ENCODE measurements at regions not wholly inside any gene's neighbourhood (a gene's known extent, or its start where the extent isn't known, plus 50 kb on each side); places are given as distances from the start of the nearest gene placed in this dataset.
"Not testable (repeated sequence)": the region's sequence is repeated elsewhere in the genome, so short reads cannot be mapped to it uniquely, and the experiment has no call there.

DNA sequence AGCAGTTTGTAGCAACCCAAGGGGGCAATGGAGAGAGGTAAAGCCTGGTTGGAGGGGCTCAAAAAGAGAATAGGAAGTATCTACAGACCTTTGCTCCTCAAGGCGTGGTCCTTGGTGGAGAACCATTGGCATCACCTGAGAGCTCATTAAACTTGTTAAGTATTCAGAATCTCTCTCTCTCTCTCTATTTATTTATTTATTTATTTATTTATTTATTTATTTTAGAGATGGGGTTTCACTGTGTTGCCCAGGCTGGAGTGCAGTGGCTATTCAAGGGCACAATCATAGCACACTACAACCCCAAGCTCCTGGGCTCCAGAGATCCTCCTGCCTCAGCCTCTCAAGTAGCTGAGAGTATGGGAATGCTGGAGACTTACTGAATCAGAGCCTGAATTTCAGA is 193.1 kb upstream of the ADCY2 start:
- FAIRE-seq = no peak
- DNase-seq (ENCODE audit: insufficient read length, low spot score) = no peak

DNA sequence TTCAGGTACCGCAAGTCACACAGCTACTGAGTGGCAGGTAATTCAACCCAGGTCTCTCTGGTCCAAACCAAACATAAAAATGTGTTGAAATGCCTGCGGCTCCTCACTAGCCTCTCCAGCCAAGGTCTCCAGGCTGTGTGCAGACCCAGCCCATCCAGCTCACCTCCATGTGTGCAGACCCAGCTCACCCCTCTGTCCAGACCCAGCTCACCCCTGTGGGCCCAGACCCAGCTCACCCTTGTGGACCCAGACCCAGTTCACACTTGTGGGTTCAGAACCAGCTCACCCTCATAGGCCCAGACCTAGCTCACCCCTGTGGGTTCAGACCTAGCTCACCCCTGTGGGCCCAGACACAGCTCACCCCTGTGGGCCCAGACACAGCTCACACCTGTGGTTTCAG is 188.0 kb upstream of the ADCY2 start:
- no peak for DNase-seq (ENCODE audit: insufficient read length, low spot score)
- no peak for FAIRE-seq

DNA sequence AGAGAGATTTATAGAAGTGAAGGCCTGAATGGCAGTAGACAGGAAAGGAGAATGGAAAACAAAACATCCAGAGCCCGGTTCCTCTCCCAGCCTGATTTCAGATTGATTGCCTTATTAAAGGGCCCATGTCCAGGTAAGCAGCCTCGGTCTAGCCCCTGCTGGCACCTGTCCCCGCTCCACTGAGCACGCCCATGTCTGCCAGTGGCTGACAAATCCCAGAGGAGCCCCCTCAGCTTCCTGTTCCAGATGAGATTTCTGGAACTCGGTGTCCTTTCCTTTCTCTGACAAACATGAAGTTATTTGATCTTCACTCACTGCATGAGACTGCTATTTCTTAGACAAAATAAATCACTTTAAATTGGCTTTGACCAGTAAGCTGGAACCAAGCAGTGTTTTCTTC is 187.0 kb upstream of the ADCY2 start:
- no peak for DNase-seq (ENCODE audit: insufficient read length, low spot score)
- FAIRE-seq = no peak

DNA sequence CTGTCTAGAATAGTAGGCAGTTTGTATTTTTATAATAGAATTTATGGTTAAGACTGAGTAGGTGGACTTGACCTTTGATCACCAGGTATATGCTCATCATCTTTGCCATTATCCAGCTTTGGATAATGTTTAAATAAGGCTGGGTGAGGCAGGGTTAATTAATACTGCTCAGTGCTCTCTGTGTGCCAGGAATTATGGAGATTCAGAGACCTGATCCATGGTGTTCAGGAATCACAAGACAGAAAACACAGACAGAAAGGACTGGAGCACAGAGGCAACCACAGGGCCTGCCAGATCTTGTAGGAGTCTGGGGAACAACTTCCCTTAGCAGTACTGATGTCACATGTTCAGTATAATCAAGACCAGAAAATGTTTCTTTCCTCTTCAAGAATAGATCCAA is 186.3 kb upstream of the ADCY2 start:
- FAIRE-seq (no peak), DNase-seq (ENCODE audit: insufficient read length, low spot score) (no peak)

DNA sequence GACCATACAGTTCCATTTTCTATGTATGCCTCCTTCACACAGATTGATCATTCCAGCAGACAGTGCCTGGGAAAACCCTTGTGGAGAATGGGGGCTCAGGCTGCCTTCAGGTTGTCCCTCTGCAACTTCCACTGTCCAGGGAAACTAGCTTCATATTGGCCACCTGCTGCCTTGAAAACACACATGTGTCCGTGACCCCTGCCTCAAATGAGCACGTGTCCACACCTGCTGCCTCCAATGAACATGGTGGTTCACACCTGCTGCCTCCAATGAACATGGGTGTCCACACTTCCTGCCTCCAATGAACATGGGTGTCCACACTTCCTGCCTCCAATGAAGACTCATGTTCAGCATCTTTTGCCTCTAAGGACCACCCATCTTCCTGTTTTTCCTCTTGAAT is 185.4 kb upstream of the ADCY2 start:
- FAIRE-seq = no peak
- DNase-seq (ENCODE audit: insufficient read length, low spot score) = no peak

DNA sequence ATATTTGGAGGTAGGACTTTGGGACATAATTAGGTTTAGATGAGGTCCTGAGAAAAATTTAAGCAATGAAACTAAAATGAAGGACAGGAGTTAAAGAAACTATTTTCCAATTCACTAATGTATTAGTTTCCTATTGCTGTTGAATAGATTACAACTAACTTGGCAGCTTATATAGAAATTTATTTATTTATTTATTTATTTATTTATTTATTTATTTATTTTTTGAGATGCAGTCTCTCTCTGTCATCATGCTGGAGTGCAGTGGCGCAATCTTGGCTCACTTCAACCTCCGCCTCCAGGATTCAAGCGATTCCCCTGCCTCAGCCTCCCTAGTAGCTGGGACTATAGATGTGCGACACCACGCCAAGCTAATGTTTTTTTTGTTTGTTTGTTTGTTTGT is 182.4 kb upstream of the ADCY2 start:
- FAIRE-seq (no peak), DNase-seq (ENCODE audit: insufficient read length, low spot score) (no peak)

DNA sequence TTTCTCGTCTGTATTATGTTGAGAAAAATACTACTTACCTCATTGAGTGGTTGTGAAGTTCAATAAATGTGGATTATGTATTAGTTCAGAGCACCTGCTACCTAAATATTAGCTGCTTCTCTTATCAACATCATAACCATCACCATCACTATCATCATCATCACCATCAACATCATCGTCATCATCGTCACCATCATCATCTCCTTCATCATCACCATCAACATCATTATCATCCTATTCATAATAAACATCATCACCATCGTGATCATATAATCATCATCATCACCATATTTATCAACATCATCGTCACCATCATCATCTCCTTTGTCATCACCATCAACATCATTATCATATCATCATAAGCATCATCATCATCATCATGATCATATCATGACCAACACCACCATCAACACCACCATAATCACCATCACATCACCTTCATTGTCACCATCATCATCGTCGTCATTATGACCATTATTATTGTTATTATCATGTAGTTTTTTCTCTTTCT is 181.0 kb upstream of the ADCY2 start:
- FAIRE-seq (peak; percentile 93), DNase-seq (ENCODE audit: insufficient read length, low spot score) (no peak)

DNA sequence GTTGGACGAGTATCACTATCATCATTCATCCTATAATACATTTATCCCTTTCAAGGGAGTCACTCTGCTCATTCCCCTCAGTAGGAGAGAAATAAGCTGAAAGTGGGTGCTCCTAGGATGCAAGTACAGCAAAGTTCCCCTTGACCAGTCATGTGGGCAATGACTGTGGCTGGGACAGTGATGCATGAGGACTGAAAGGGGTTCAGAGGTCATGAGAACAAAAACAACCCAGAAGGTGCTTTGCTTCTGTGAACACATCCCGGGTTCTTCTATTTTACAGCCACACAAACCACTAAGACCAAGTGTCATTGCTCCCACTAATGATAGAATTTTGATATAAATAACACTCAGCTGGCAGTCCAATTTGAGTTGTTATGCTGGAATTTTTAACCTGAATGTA is 177.8 kb upstream of the ADCY2 start:
- DNase-seq (ENCODE audit: insufficient read length, low spot score) (no peak), FAIRE-seq (no peak)

DNA sequence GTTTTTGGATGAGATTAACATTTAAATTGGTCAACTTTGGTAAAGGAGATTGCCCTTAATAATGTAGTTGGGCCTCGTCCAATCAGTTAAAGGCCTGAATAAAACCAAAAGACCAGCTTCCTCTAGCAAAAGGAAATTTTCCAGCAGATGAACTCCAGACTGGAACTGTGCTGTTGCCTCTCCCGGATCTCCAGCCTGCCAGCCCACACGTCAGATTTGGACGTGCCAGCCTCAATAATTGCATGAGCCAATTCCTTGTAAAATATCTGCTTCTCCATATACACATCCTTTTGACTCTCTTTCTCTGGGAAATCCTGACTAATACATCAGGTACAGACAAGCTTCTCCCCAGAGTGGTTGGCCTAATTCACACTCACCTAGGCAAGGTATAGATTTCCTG is 175.8 kb upstream of the ADCY2 start:
- FAIRE-seq (no peak), DNase-seq (ENCODE audit: insufficient read length, low spot score) (no peak)

DNA sequence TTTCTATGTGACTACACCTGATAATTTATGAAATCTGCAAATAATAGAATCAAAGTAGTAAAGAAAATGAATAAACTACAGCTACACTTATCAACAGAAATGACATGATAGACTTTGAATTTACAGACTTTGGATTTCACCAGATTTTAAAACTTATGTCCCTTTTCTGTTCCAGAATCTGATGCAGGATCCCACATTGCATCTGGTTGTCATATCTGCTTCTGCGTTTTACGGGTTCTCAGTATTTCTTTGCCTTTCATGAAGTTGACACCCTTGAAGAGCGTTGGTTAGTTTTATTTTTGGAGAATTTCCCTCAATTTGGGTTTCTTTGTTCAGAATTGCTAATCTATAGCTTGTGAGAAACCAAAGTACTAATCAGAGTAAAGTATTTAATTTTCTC is 174.9 kb upstream of the ADCY2 start:
- DNase-seq (ENCODE audit: insufficient read length, low spot score) (no peak), FAIRE-seq (no peak)

DNA sequence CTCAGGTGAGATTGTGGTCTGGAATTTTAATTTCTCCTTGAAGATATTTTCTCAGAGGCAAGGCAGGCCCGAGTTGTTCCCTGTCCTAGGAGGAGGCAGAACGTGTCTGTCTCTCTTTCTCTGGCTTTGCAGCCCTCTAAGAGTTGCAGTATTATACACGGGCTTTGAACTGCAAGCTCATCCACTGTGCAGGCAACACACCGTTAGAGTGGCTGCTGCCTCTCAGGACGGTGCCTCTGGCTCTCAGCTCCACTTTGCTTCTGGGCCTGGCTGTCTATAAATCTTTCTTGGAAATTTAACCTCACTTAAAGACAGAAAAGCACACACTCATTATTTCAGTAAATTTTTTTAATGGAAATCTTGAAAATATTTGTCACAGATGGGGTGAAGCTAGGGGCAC is 170.1 kb upstream of the ADCY2 start:
- no peak for DNase-seq (ENCODE audit: insufficient read length, low spot score)
- no peak for FAIRE-seq

DNA sequence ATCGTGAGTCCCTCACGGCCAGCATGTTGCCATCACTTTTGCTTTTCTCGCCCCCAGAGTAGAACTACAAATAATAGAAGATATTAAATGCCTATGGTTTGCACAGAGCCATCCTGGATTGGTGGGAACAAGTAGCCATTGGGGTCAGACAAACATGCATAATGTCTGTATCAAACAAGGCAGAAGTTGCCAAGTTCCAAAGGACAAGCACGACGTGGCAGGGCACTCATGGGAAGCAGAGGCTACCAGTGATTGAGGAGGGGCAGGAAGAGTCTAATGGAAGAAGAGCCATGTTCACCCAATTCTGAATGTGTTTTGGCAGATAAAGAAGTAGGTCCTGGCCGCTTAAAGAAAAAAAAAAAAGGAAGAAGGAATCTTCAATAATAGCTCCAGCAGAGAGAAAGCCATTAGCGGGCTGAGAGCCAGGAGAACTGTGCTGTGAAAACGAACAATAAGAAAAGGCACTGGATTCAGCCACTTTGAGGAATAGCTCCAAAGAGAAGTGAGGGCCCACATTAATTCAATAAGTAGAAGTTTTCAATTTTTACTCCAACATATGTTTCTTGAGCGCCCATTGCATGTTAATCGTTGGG is 153.7 kb upstream of the ADCY2 start:
- FAIRE-seq (no peak), DNase-seq (ENCODE audit: insufficient read length, low spot score) (no peak)

DNA sequence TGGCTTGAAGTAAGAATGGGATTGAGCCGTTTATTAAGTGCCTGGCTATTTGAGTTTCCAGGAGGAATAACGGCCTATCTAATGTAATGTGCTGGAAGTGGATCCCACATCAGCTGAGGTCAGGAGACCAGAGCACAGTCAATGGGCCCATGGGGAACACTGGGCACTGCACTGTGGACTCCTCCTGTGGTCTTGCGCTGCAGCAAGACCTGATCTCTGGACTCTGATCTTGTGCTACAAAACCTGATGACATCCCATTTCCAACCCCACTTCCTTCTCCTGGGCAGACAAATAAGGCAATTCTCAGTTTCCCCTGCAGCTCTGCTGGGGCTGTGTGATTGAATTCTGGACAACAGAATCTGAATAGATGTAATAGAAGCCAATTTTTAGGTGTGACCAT is 151.7 kb upstream of the ADCY2 start:
- DNase-seq (ENCODE audit: insufficient read length, low spot score) (no peak), FAIRE-seq (no peak)

DNA sequence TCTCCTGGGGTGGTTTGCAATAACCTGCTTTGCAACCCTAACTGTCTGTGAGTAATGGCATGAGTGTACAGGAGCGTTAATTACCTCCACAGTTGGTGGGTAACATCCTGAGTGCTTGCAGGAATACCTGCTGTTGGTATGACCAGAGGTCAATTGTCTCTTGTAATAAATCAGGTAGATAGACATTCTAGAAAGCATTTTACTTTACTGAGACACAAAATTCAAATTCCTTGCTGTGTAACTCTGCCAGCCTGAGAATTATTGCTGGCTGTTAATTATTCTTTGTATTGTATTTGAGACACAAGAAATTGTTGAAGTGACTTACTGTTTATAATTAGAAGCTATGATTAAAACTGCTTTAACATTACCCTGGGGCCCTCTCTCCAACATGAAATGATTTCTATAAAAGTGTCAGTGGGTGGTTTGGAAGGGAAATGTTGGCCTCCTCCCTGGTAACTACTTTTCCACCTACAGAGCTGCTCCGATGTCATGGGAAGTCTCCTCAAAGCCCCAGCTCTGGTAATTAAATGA is 150.8 kb upstream of the ADCY2 start:
- no peak for DNase-seq (ENCODE audit: insufficient read length, low spot score)
- FAIRE-seq = no peak

DNA sequence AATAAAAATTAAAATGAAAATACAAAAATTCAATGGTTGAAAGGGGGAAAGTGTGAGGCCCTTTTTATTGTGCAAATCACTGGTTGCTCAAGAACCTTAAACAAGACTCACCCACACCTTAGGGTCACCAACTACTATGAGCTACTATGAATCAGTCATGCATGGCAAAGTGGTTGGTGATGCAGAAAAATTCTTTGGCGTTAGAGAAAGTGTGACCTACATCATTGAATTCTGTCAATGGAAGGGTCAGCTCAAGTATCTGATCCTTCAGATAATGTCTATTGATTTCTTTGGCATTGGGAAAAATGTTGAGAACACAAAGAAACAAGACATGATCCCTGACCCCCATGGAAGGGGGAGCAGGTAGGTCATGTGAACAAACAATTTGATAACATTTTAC is 149.7 kb upstream of the ADCY2 start:
- no peak for FAIRE-seq
- no peak for DNase-seq (ENCODE audit: insufficient read length, low spot score)

DNA sequence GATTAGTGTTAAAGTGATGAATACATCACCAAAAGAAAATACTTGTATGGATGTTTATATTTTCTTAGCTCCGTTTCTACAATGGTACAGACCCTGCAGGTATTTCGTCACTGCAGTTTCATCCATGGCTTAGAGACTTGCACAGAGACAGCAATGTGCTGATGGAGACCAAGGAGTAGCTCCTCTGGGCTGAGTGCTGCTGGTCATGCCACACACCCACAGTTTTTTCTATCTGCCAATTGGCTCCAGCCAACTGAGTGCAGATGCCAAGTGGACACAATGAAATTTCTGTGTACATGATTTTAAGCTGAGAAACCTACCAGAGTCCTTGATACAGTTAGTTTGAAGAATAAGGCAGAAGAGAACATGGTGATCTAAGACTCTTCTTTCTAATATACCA is 145.9 kb upstream of the ADCY2 start:
- no peak for FAIRE-seq

DNA sequence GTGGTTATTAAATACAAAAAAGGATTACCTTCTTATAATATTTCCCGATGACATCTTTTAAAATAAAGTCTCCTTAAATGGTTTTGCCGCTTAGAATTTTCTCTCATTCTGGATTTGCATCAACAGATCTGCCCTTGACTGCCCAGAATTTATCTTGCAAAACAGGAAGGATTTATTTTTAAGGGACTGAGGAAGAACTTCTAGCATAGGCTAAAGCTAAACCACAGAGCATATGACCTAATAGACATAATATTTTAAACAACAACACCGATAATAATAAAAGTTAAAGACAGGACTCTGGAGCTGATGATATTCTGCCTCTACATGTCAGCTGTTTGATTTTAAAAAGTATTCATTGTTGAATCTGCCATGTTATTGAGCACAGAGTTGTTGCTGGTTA is 145.3 kb upstream of the ADCY2 start:
- DNase-seq (ENCODE audit: insufficient read length, low spot score) (no peak), FAIRE-seq (no peak)

More for the DNA sequence above, 145.9 kb upstream of the ADCY2 start:
- no peak for DNase-seq (ENCODE audit: insufficient read length, low spot score)

DNA sequence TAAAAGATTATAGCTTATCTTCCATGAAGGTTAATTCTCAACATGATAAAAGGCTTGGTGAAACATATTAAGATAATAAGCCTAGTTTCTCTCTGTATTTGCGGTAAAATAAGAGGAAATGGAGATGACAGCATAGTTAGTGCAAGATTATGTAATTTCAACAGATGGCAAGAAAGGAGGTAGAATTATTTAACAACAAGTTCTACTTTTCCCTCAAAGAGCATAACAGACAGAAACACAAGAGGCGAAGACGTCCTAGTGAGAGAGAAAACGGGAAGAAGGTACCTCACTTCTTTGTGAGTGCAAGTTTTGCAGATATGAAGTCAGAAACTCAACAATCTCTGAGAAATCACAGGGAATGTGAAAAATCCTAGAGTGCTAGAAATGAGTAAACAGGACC is 144.8 kb upstream of the ADCY2 start:
- DNase-seq (ENCODE audit: insufficient read length, low spot score) = no peak
- FAIRE-seq = no peak

DNA sequence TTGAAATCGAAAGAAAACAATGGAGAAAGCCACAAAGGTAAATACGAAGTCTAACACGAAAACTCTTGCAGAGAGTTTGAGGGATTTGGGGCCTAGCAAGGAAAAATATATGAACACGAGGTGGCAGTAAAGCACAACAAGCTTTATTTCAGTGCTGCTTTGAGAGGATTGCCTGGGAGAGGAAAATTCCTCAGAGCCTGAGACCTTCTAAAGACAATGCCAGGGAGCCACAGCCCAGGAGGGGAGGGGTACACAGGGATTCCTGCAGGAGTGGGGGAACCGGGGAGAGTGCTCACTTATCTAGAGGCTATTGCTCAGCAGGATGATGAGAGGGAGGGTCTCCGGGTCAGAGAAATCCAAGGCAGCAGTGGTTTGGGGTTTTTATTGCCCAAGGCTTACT is 134.9 kb upstream of the ADCY2 start:
- FAIRE-seq = no peak
- peak; percentile 8 for DNase-seq (ENCODE audit: insufficient read length, low spot score)

DNA sequence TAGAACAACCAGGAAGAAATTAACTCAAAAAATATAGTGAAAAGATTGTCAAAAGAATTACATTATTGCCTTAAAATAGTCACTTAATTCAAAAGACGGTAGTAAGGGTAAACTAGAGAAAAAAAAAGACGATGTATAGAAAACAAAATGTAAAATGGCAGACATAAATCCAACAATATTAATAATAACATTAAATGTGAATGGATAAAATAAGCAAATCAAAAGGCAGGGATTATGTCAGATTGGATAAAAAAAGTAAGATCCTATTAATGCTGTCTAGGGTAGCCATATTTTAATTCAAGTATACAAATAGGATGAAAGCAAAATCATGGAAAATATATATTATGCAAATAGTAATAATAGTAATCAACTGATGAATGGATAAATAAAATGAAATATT is 134.0 kb upstream of the ADCY2 start:
- no peak for DNase-seq (ENCODE audit: insufficient read length, low spot score)
- FAIRE-seq = no peak

DNA sequence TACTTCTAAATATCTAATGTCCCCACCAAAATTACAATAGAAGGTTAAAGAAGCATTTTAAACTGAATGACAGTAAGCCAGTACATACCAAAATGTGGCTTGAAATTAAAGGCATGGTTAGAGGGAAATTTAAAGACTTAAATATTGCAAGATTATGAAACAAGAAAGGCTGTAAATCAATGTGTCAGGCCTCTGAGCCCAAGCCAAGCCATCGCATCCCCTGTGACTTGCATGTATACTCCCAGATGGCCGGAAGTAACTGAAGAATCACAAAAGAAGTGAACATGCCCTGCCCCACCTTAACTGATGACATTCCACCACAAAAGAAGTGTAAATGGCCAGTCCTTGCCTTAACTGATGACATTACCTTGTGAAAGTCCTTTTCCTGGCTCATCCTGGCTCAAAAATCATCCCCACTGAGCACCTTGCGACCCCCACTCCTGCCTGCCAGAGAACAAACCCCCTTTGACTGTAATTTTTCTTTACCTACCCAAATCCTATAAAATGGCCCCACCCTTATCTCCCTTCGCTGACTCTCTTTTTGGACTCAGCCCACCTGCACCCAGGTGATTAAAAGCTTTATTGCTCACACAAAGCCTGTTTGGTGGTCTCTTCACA is 132.4 kb upstream of the ADCY2 start:
- not testable (repeated sequence) for FAIRE-seq; DNase-seq (ENCODE audit: insufficient read length, low spot score)

DNA sequence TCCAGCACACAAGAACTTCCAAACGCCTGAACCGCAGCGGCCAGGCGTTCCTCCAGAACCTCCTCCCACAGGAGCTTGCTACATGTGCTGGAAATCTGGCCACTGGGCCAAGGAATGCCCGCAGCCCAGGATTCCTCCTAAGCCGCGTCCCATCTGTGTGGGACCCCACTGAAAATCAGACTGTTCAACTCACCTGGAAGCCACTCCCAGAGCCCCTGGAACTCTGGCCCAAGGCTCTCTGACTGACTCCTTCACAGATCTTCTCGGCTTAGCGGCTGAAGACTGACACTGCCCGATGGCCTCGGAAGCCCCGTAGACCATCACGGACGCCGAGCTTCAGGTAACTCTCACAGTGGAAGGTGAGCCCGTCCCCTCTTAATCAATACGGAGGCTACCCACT is 130.2 kb upstream of the ADCY2 start:
- FAIRE-seq = not testable (repeated sequence)

DNA sequence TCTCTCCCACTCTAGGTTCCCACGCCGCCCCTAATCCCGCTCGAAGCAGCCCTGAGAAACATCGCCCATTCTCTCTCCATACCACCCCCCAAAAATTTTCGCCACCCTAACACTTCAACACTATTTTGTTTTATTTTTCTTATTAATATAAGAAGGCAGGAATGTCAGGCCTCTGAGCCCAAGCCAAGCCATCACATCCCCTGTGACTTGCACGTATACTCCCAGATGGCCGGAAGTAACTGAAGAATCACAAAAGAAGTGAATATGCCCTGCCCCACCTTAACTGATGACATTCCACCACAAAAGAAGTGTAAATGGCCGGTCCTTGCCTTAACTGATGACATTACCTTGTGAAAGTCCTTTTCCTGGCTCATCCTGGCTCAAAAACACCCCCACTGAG is 127.2 kb upstream of the ADCY2 start:
- FAIRE-seq; DNase-seq (ENCODE audit: insufficient read length, low spot score): not testable (repeated sequence)

More for the DNA sequence above, 130.2 kb upstream of the ADCY2 start:
- not testable (repeated sequence) for DNase-seq (ENCODE audit: insufficient read length, low spot score)

Data from HTR-8/SVneo (cell line).